ENCODE measurements at regions not wholly inside any gene's neighbourhood (a gene's known extent, or its start where the extent isn't known, plus 50 kb on each side); places are given as distances from the start of the nearest gene placed in this dataset.

DNA sequence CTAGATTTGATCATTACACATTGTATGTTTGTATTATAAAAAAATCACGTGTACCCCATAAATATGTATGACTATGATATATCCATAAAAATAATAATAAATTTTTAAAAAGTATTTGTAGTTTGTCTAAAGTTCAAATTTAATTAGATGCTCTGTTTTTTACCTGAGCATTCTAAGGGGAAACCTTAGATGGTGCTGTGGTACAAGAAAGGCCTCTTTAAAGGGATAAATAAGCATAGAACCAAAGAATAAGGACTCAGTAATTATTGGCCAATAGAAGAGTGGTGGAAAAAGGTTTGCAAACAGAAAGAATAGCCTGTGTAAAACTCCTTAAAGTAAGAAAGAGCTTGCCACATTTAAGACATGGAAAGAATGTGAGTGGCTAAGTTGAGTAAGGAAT is 580.1 kb upstream of the SEL1L start:
- no peak for DNase-seq

DNA sequence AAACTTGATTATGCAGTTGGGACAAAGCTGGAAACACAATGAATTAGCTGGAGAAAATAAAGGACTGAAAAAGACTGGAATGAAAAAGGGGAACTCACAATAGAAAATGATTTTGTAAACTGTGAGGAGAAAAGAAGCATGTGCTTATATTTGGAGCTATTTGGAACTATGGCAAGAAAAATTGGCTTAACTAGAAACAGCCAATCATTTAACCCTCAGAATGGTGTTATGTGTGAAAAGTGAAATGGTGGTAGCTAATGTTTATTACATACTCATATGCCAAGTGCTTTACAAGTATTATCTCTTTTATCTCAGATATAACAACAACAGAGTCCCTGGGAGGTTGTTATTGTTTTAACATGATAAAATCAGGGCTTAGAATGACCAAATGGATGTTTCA is 583.1 kb upstream of the SEL1L start:
- no peak for DNase-seq

DNA sequence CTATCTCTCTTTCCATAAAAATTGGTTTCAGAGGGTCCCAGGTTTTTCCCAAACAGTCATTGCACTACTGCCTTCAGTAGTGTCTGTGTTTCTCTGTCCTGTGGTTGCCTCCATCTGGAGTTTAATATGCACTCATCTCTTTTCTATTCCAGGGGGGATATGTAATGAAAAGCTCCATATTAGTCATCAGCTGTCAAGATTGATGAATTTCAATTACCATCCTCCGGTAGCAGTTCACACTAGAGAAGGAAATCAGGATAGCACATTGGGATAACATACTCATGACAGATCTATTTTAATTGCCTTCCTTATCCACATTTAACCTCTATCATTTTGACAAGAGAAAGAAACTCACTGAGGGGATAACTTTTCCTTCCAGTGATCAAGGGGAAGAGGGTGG is 589.0 kb upstream of the SEL1L start:
- DNase-seq, result no peak

DNA sequence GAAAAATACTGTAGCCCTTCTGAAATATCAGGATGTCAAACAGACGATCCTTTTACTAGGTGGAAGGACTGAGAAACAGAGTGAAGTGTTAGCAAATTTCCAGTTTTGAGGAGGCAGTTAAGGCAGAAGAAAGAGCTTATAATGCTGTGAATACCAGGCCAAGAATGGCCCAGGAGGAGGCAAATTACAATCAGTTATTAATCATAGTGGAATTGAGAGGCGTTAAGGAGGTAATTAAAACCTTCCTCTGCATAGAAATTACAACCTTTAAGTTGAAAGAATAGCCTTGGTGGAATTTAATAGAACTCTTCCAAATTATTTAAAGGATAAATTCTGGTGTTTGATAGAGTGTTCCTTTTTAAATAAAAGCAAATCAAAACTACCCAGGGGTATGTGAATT is 590.9 kb upstream of the SEL1L start:
- DNase-seq, result no peak

GRCh38 chr14:82126006-82126405 is 592.4 kb upstream of the SEL1L start:
- no peak for DNase-seq

GRCh38 chr14:82134411-82134810 is 600.8 kb upstream of the SEL1L start:
- DNase-seq, result no peak

DNA sequence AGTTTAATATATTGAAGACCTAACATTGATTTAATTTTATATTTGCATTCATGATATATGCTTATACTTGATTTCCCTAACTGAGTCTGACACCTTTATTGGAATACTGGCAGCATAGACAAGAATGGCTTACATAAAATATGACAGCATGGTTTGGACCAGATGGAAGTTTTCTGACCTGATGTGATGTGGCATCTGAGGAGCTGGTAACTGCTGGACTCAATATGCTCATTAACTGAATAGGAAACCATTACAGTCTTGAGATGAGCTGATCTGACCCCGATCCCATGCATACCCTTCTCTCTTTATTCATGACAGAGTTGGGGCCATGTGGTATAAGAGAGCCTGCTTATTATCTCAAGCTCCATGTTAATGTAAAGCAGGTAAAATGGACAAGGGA is 604.8 kb upstream of the SEL1L start:
- no peak for DNase-seq

DNA sequence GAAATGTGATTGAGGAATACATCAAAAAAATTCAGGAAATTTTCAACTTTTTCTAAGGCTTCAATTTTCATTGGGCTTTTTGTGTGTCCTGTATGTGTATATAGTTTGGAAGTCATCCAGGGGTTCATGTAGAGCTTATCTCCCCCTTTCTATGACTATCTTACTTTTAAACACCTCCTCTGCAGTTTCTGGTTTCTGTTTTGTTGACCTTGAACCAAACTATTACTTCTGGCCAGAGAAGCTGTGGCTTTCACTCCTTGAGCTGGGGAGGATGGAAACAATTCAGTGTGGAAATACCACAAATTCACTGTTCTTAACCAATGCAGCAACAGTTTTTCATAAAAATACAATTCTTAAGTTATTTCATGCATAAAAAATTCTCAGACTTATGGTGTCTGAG is 613.2 kb upstream of the SEL1L start:
- no peak for DNase-seq

DNA sequence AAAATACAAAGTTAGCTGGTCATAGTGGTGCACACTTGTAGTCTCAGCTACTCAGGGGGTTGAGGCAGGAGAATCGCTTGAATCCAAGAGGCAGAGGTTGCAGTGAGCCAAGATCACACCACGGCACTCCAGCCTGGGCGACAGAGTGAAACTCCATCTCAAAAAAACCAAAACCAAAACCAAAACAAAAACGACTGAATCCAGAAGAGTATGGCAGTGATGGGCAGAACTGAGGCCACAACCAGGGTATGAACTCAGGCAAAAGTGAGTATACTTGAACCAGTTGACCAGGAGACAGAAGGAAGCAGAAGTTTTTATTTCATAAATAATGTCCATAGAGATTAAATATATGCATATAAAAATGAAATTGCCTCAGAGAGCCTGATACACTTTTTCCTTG is 620.0 kb upstream of the SEL1L start:
- no peak for DNase-seq

DNA sequence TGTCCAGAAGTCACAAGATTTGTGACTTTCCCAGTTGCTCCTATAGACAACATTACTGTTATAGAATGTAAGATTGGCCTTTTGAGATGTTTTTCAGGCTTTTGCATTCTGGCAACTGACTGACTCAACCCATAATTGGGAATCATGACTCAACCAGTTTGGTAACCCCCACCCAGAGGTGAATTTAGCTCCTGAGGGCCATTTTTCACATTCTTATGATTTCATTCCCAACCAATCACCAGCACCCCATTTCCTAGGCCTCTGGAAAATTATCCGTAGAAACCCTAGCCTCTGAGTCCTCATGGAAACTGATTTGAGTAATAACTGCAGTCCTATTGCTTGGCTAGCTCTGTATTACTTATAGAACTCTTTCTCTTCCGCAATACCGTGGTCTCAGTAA is 626.0 kb upstream of the SEL1L start:
- DNase-seq, result no peak

GRCh38 chr14:82180139-82180538 is 646.5 kb upstream of the SEL1L start:
- no peak for DNase-seq

GRCh38 chr14:82182646-82183045 is 649.0 kb upstream of the SEL1L start:
- no peak for DNase-seq

DNA sequence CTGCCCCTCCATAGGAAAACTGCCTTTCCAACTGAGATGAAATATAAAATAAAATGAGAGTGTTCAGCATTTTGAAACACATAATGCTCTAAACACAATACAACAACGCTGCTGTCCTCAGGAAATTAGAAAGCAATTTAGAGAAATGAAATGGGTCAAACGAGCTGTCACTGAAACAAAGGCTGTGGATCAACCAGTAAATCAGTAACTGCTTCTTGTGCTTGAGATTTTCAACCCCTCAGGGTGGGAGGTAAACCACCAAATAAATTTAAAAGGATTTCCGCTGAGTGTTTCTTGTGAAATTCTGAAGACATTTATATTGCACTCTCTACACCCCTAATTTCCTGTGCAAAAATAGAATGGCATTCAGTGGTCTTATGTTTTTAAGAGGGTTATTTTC is 657.1 kb upstream of the SEL1L start:
- DNase-seq, result no peak

- no peak for DNase-seq
Observed at GRCh38 chr14:82192387-82192786, 658.7 kb upstream of the SEL1L start.

- DNase-seq, result no peak
Observed at GRCh38 chr14:82223276-82223675, 689.6 kb upstream of the SEL1L start.

- DNase-seq, result no peak
Observed at GRCh38 chr14:82224610-82225009, 691.0 kb upstream of the SEL1L start.

GRCh38 chr14:82230748-82231147 is 697.1 kb upstream of the SEL1L start:
- no peak for DNase-seq

DNA sequence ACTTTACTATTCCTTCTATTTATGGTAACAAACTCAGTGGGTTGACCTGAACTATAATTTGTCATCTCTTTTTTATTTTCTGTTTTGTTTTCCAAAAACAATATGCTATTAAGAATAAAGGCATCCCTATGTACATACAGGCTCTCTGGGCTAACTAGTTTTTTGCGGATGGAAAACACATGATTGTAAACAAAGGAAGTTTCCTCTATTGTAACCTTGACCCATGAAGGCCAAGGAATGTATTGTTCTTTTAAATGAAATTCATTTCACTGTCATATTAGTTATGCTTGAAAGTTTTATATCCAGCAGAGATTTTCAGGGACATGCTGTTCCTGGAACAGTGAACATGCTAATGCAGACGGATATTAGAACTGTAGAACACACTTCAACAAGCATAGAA is 705.0 kb upstream of the SEL1L start:
- no peak for DNase-seq

DNA sequence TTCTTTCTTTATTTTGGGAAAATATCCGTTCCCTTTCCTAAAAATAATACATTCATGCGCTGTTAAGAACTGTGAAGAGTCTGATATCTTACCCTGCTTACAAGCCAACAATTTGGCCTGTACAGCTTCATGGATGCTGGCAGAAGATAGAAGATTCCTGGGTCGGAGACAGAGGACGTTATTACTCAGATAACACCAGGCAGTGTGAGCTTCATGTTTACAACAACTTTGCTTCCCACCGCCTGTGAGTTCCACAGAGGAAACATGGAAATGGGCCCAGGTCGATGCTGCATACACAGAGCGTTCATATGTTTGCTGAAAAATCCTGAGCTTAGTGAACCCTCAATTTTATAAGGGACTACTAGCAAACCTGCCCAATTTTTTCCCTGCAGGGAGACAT is 705.6 kb upstream of the SEL1L start:
- no peak for DNase-seq

DNA sequence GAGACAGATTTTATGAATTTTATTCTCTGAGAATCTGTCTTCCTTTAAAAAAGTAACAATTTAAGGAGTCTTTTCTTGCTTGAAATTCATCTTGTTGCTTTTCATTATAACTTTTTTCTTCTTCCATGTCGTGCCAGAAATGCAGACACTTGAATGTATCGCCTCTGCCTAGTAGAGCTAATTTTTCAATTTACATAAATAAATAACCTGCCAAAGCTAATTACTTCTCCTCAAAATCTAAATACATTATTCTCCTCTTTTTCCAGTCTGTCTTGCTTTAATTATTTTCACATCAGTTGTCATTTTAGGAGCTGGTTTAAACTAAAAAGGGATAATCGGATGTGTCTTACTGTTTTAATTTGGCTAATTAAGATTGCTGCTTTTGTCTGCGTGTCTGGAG is 711.1 kb upstream of the SEL1L start:
- no peak for DNase-seq

DNA sequence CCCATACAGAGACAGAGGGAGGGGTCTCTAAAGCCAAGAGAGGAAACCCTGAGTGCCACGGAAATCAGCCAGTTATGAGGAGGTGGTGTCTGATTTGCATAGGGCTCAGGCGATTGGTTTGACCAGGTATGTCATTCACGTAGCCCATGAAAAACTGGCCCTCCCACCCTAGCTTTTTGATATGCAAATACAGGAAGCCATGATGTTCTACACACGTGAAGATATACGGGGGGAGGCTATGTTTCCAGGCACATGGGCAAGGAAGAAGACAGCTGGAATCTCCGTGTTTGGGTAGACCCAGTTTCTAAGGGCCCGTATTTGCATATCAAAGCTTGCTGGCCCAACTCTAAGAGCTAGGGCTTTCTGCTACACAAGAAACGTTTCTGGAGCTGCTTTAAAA is 717.8 kb upstream of the SEL1L start:
- no peak for DNase-seq

DNA sequence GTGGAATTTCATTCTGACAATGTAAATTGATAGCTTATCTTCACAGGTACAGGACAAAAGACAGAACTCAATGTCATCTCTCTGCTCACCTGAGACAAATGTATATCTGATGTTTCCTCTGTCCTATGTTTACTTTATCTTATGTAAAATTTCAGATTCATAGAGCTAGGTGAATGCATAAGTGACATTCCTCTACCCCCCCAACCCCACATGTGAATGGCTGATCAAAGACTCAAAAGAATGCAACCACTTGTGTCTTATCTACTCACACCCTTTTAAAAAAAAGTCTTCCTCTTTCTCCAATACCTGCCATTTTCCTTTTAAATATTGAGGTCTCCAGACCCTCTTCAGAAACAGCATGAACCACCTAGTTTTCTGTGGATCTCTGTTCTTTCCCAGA is 736.6 kb upstream of the SEL1L start:
- DNase-seq, result no peak

- DNase-seq, result no peak
Observed at GRCh38 chr14:82298811-82299210, 765.2 kb upstream of the SEL1L start.

- DNase-seq, result no peak
Observed at GRCh38 chr14:82309199-82309598, 775.5 kb upstream of the SEL1L start.

- no peak for DNase-seq
Observed at GRCh38 chr14:82313889-82314288, 780.2 kb upstream of the SEL1L start.
